GM10266 (cell line): ENCODE measurements at regions not wholly inside any gene's neighbourhood (a gene's known extent, or its start where the extent isn't known, plus 50 kb on each side); places are given as distances from the start of the nearest gene placed in this dataset.

Experiments used
- DNase-seq: peaks from one replicate; pipeline ENCODE4 v3.0.0; 2012; ENCODE audit errors: extremely low spot score
- TF ChIP-seq, protein P1 (sequence below): IDR thresholded peaks from 2 replicates; pipeline ENCODE4 v1.5.1; 2012; ENCODE audit warnings: mild to moderate bottlenecking, low read depth; ENCODE audit not compliant: control insufficient read depth, insufficient read depth; ENCODE audit errors: missing control alignments

GRCh38 chr6:48775157-48775556 lies 664.2 kb upstream of the PTCHD4 start:
- no peak for DNase-seq
- TF ChIP-seq, protein P1, sequence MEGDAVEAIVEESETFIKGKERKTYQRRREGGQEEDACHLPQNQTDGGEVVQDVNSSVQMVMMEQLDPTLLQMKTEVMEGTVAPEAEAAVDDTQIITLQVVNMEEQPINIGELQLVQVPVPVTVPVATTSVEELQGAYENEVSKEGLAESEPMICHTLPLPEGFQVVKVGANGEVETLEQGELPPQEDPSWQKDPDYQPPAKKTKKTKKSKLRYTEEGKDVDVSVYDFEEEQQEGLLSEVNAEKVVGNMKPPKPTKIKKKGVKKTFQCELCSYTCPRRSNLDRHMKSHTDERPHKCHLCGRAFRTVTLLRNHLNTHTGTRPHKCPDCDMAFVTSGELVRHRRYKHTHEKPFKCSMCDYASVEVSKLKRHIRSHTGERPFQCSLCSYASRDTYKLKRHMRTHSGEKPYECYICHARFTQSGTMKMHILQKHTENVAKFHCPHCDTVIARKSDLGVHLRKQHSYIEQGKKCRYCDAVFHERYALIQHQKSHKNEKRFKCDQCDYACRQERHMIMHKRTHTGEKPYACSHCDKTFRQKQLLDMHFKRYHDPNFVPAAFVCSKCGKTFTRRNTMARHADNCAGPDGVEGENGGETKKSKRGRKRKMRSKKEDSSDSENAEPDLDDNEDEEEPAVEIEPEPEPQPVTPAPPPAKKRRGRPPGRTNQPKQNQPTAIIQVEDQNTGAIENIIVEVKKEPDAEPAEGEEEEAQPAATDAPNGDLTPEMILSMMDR = no peak

- TF ChIP-seq, protein P1 = no peak
- DNase-seq = no peak
Measured at GRCh38 chr6:48774276-48774675, 663.3 kb upstream of the PTCHD4 start.

GRCh38 chr6:48766349-48766748 lies 655.4 kb upstream of the PTCHD4 start:
- TF ChIP-seq, protein P1 = no peak
- DNase-seq = no peak

GRCh38 chr6:48765352-48765961 lies 654.5 kb upstream of the PTCHD4 start:
- peak; percentile 11 for DNase-seq
- TF ChIP-seq, protein P1 = peak; percentile 54

DNA sequence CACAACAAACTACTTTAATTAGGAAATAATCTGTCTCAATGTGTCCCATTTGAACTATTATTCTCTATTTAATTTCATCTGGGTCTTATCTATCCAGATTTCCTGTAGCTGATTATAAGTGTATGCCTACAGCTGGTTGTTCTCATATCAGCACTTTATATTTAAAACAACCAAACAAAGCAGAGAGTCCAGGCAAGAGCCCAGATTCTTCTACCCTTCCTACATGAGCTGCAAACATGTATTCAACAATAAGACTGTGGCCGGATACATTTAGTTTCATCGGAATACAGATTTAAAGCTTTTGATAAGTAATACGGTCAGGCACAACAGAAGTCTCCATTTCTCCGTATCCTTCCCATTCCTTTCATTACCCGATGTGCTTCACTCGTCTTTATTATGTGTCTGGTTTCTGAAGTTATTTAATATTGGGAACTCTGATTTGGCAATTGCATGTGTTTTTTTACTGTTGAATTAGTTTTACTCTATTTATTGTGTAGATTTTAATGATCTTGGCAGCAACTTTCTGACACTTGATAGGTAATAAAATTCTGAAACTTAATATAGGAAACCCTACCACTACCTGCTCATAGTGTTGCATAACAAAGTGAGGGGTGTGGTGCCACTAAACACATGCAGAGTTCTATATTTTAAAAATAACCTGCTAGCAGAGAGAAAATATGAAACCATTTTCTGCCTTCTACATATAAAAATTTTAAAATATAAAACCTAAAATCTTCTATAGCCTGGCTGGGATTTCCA lies 653.5 kb upstream of the PTCHD4 start:
- no peak for DNase-seq
- TF ChIP-seq, protein P1 = no peak

DNA sequence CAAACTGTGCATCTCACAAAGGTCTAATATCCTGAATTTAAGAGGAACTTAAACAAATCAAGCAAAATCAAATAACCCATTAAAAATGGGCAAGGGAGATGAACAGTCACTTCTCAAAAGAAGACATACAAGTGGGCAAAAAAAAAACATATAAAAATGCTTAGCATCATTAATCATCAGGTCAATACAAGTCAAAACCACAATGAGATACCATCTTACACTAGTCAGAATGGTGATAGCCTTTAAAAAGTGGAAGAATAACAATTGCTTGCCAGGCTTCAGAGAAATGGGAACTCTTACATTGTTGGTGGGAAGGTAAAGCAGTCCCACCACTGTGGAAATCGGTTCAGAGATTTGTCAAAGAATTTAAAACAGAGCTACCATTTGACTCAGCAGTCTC lies 646.7 kb upstream of the PTCHD4 start:
- TF ChIP-seq, protein P1 = no peak
- DNase-seq = no peak

DNA sequence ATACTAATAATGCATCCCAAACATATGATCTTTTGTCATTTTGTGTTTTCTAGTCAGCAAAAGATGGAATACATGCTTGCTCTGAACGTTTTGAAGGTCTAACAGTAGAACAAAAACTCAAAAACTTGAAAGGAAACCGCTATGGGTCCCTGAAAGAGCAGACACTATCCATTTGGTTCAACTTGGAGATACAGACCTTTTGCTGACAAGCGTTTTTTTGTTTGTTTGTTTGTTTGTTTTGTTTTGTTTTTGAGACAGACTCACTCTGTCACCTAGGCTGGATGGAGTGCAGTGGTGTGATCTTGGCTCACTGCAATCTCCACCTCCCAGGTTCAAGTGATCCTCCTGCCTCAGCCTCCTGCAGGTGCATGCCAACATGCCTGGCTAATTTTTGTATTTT lies 644.3 kb upstream of the PTCHD4 start:
- no peak for DNase-seq
- TF ChIP-seq, protein P1 = no peak
